Calu3 (cell line): ENCODE measurements at regions not wholly inside any gene's neighbourhood (a gene's known extent, or its start where the extent isn't known, plus 50 kb on each side); places are given as distances from the start of the nearest gene placed in this dataset.
A peak's percentile ranks its signal among the peaks of the same experiment; 100 is the strongest.

Experiments used
- BruUV-seq: library from RNA; stranded (reverse); fragments of 400-500 nt; replicated peaks from 2 replicates; lab custom pipeline; 2021; lab: Mats Ljungman, UMichigan
- CTCF ChIA-PET: fragments of 300-600 bp; sonication (Branson Sonifier 250); formaldehyde crosslinking; loops from one replicate; lab custom pipeline; 2022; ENCODE audit warnings: antibody characterized with exemption; lab: Charles Lee
- DNase-seq: peaks from one replicate; pipeline ENCODE4 v3.0.0; 2022
- H3K27ac Mint-ChIP-seq: one replicate; pipeline ENCODE4 v1.8.0; 2022; ENCODE audit warnings: mixed read lengths; ENCODE audit not compliant: unreplicated experiment
- H3K27me3 Mint-ChIP-seq: one replicate; pipeline ENCODE4 v1.8.0; 2022; ENCODE audit warnings: mixed read lengths; ENCODE audit not compliant: unreplicated experiment
- H3K36me3 Mint-ChIP-seq: one replicate; pipeline ENCODE4 v1.8.0; 2022; ENCODE audit warnings: mild to moderate bottlenecking, moderate library complexity, mixed read lengths; ENCODE audit not compliant: insufficient read depth, unreplicated experiment
- H3K4me1 Mint-ChIP-seq: one replicate; pipeline ENCODE4 v1.8.0; 2022; ENCODE audit warnings: mild to moderate bottlenecking, low read depth, mixed read lengths; ENCODE audit not compliant: unreplicated experiment
- H3K4me3 Mint-ChIP-seq: one replicate; pipeline ENCODE4 v1.8.0; 2022; ENCODE audit warnings: mild to moderate bottlenecking, low read depth, moderate library complexity, mixed read lengths; ENCODE audit not compliant: unreplicated experiment
- H3K9me3 Mint-ChIP-seq: one replicate; pipeline ENCODE4 v1.8.0; 2022; ENCODE audit warnings: low read depth, mixed read lengths; ENCODE audit not compliant: unreplicated experiment
- intact Hi-C: fragments of 100-400 bp; cut with micrococcal nuclease; formaldehyde crosslinking; loops from one replicate; pipeline ENCODE4 v1.10.0; 2022; ENCODE audit not compliant: unreplicated experiment
- TF ChIP-seq, protein P1 (sequence below): fragments of 200-600 bp; IDR thresholded peaks from one replicate; pipeline ENCODE4 v1.8.0; 2022; ENCODE audit warnings: antibody characterized with exemption; ENCODE audit not compliant: unreplicated experiment

DNA sequence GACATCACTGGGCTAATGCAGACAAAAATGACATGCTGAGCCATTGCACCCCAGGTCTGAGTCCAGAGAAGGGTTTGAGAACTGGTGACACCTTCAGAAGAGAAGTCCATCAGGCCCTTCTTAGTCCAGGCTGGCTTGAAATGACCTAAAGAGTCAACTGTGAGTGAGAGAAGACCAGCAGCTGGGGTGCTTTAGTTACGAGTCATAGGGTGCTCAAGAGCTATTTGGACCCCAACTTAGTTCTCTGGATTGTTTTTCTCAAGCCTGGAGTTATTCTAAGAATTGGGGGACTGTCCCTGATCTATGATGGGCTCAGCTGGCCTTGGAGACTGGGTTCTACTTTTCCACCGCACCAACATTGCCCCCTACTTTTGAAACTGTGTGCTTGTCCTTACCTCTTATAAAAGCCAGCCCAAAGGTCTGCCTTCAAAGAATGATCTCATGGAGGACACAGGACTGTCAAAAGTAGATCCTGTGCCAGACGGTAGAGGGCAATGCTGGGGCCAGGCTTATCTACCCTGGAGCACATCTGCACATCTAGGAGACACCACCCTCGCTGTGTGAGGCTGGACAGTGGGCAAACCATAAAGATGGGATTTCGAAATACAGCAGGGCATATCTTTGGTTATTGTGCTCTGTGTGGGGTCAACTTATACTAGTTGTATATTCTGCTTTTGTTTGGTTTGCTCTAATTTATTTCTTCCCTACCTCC lies 333.0 kb upstream of the SLC14A2 start:
- intact Hi-C loops: no loop called here
- Mint-ChIP-seq H3K9me3 (no peaks in the 10 kb centered on the region), H3K36me3 (no peaks in the 10 kb centered on the region), H3K27me3 (peaks cover 39% of the 10 kb centered on the region), H3K27ac (no peak overlapping the region), H3K4me1 (no peaks in the 10 kb centered on the region), H3K4me3 (no peak overlapping the region)
- TF ChIP-seq, protein P1, sequence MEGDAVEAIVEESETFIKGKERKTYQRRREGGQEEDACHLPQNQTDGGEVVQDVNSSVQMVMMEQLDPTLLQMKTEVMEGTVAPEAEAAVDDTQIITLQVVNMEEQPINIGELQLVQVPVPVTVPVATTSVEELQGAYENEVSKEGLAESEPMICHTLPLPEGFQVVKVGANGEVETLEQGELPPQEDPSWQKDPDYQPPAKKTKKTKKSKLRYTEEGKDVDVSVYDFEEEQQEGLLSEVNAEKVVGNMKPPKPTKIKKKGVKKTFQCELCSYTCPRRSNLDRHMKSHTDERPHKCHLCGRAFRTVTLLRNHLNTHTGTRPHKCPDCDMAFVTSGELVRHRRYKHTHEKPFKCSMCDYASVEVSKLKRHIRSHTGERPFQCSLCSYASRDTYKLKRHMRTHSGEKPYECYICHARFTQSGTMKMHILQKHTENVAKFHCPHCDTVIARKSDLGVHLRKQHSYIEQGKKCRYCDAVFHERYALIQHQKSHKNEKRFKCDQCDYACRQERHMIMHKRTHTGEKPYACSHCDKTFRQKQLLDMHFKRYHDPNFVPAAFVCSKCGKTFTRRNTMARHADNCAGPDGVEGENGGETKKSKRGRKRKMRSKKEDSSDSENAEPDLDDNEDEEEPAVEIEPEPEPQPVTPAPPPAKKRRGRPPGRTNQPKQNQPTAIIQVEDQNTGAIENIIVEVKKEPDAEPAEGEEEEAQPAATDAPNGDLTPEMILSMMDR: no peak
- BruUV-seq: no TSS peak
- peak; percentile 6 for DNase-seq
- CTCF ChIA-PET: interaction anchor here (0.7 kb wide), 1 partner anchor 686 kb away, joined by 3 read pairs; no protein-coding TSS in a partner anchor

DNA sequence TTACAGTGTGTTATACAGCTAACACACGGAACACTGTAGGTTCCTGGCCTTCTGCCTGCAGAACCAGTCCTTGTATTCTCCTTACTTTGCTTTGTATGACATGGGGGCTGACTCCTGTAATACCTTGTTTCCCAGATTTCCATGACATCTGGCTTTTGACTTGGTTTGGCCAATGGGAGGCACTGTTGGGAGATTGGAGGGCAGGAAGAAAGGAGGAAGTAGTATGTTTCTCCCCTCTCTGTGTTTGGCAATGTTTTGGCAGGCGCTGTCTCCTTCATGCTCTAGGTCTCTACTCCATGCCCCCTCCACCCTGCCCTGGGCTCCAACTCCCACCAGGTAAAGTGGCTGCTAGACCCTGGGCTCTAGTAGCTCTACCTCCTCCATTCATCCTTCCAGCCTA lies 331.1 kb upstream of the SLC14A2 start:
- Mint-ChIP-seq H3K4me3 (no peak overlapping the region), H3K4me1 (no peaks in the 10 kb centered on the region), H3K9me3 (no peaks in the 10 kb centered on the region), H3K27ac (no peak overlapping the region), H3K27me3 (peaks cover 39% of the 10 kb centered on the region), H3K36me3 (no peaks in the 10 kb centered on the region)
- DNase-seq: no peak
- intact Hi-C loops: no loop called here
- CTCF ChIA-PET: no interaction called here
- TF ChIP-seq, protein P1: no peak
- no TSS peak for BruUV-seq

DNA sequence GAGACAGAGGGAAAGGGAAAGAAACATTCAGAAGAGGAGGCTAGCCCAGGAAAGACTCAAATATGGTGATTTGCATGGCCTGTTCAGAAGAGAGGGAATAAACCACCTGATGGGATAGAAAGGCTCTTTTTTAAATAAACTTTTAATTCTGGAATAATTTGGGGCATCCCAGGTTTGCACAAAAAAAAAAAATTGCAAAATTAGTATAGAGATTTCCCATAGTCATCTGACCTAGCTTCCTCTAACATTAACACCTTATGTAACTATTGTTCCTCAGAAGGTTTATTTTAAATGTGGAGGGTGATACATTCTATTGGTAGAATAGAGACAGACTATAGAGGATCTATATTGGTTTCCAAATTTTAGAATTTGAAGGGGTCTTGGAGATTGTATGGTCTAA lies 330.4 kb upstream of the SLC14A2 start:
- Mint-ChIP-seq H3K27me3 (peaks cover 36% of the 10 kb centered on the region), H3K36me3 (no peaks in the 10 kb centered on the region), H3K4me1 (no peaks in the 10 kb centered on the region), H3K27ac (no peak overlapping the region), H3K4me3 (no peak overlapping the region), H3K9me3 (no peaks in the 10 kb centered on the region)
- CTCF ChIA-PET: interaction anchor here (0.6 to 0.7 kb wide), 3 partner anchors 33 to 101 kb away, joined by 3 read pairs; no protein-coding TSS in a partner anchor
- BruUV-seq: no TSS peak
- intact Hi-C loops: no loop called here
- DNase-seq: no peak
- TF ChIP-seq, protein P1: no peak

DNA sequence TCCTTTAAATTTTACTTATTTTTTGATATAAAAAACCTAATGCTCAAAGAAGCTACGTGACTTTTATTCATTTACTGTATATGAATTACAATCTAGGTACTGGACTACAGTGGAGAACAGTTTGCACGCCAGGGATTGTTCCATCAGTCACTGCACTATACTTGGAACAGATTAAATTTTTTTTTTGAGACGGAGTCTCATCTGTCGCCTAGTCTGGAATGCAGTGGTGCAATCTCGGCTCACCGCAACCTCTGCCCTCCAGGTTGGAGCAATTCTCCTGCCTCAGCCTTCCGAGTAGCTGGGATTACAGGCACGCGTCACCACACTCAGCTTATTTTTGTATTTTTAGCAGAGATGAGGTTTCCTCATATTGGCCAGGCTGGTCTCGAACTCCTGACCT lies 330.0 kb upstream of the SLC14A2 start:
- no peaks in the 10 kb centered on the region for H3K36me3 Mint-ChIP-seq
- CTCF ChIA-PET: interaction anchor here (0.6 to 0.7 kb wide), 3 partner anchors 33 to 101 kb away, joined by 3 read pairs; no protein-coding TSS in a partner anchor
- no TSS peak for BruUV-seq
- no peak for DNase-seq
- H3K27ac Mint-ChIP-seq: no peak overlapping the region
- TF ChIP-seq, protein P1: no peak
- no peak overlapping the region for H3K4me3 Mint-ChIP-seq
- intact Hi-C loops: no loop called here
- H3K4me1 Mint-ChIP-seq: no peaks in the 10 kb centered on the region
- peaks cover 36% of the 10 kb centered on the region for H3K27me3 Mint-ChIP-seq
- no peaks in the 10 kb centered on the region for H3K9me3 Mint-ChIP-seq
